ENCODE measurements at regions not wholly inside any gene's neighbourhood (a gene's known extent, or its start where the extent isn't known, plus 50 kb on each side); places are given as distances from the start of the nearest gene placed in this dataset.

GRCh38 chr11:90890347-90890746 is 667.5 kb upstream of the CHORDC1 start:
- Histone ChIP-seq H3K4me1 (ENCODE audit: control insufficient read depth, insufficient read depth, low read length) (no peaks in the 10 kb centered on the region), H3K9me3 (ENCODE audit: control insufficient read depth, insufficient read depth, low read depth, low read length) (no peaks in the 10 kb centered on the region), H3K4me3 (ENCODE audit: low read depth, low read length) (no peak overlapping the region), H3K27ac (ENCODE audit: extremely low read depth, low read depth, low read length) (no peak overlapping the region), H3K36me3 (ENCODE audit: control insufficient read depth in 2 of 2, insufficient read depth in 1 of 2, low read length in 2 of 2) (no peaks in the 10 kb centered on the region)
- POLR2A ChIA-PET = no interaction called here
- no peak for TF ChIP-seq ZNF785 (tag by site-specific recombination; IDR thresholded peaks at IDR 0.05)
- TF ChIP-seq ZNF175 (tag by site-specific recombination; IDR thresholded peaks at IDR 0.05) = no peak
- no peak for TF ChIP-seq TRIM28 (IDR thresholded peaks at IDR 0.05; ENCODE audit: borderline replicate concordance, low read length)
- TF ChIP-seq ZBTB26 (tag by site-specific recombination; optimal IDR thresholded peaks at IDR 0.05) = no peak
- no peak for TF ChIP-seq ZNF639 (tag by site-specific recombination; IDR thresholded peaks at IDR 0.05)
- no peak for TF ChIP-seq BCL11B (tag by site-specific recombination; IDR thresholded peaks at IDR 0.05; ENCODE audit: low read depth)
- TF ChIP-seq FEZF1 (tag by site-specific recombination; IDR thresholded peaks at IDR 0.05) = no peak
- TF ChIP-seq ZNF585B (tag by site-specific recombination; IDR thresholded peaks at IDR 0.05) = no peak
- no peak for TF ChIP-seq ZNF48 (tag by site-specific recombination; IDR thresholded peaks at IDR 0.05)
- TF ChIP-seq, protein P1, sequence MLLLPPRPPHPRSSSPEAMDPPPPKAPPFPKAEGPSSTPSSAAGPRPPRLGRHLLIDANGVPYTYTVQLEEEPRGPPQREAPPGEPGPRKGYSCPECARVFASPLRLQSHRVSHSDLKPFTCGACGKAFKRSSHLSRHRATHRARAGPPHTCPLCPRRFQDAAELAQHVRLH (tag by site-specific recombination; IDR thresholded peaks at IDR 0.05) = no peak
- no peak for TF ChIP-seq ZNF514 (tag by site-specific recombination; IDR thresholded peaks at IDR 0.05)
- TF ChIP-seq ZBTB8A (tag by site-specific recombination; IDR thresholded peaks at IDR 0.05) = no peak
- TF ChIP-seq ZNF138 (tag by site-specific recombination; IDR thresholded peaks at IDR 0.05; ENCODE audit: borderline replicate concordance) = no peak
- no peak for TF ChIP-seq SCRT1 (tag by site-specific recombination; IDR thresholded peaks at IDR 0.05; ENCODE audit: borderline replicate concordance)
- no peak for TF ChIP-seq ZNF350 (tag by site-specific recombination; IDR thresholded peaks at IDR 0.05)
- TF ChIP-seq ZNF747 (tag by site-specific recombination; IDR thresholded peaks at IDR 0.05) = no peak
- no peak for TF ChIP-seq ZFP69B (tag by site-specific recombination; IDR thresholded peaks at IDR 0.05)
- TF ChIP-seq ZNF544 (tag by site-specific recombination; IDR thresholded peaks at IDR 0.05) = no peak
- CTCF ChIA-PET = interaction anchor here (0.7 kb wide), 1 partner anchor 113 kb away, joined by 4 read pairs; no protein-coding TSS in a partner anchor

- CTCF ChIA-PET = no interaction called here
- Histone ChIP-seq H3K4me3 (ENCODE audit: low read depth, low read length) (no peak overlapping the region), H3K4me1 (ENCODE audit: control insufficient read depth, insufficient read depth, low read length) (no peaks in the 10 kb centered on the region), H3K9me3 (ENCODE audit: control insufficient read depth, insufficient read depth, low read depth, low read length) (no peaks in the 10 kb centered on the region), H3K27ac (ENCODE audit: extremely low read depth, low read depth, low read length) (no peak overlapping the region), H3K36me3 (ENCODE audit: control insufficient read depth in 2 of 2, insufficient read depth in 1 of 2, low read length in 2 of 2) (no peaks in the 10 kb centered on the region)
- POLR2A ChIA-PET = no interaction called here
- no peak for TF ChIP-seq TRIM28 (IDR thresholded peaks at IDR 0.05; ENCODE audit: borderline replicate concordance, low read length)
- TF ChIP-seq ZNF670 (tag by site-specific recombination; IDR thresholded peaks at IDR 0.05; ENCODE audit: low read depth) = no peak
- no peak for TF ChIP-seq ZNF768 (tag by site-specific recombination; IDR thresholded peaks at IDR 0.05)
- no peak for TF ChIP-seq ZNF184 (tag by site-specific recombination; IDR thresholded peaks at IDR 0.05)
- no peak for TF ChIP-seq GLIS1 (tag by site-specific recombination; IDR thresholded peaks at IDR 0.05)
- TF ChIP-seq ZNF248 (tag by site-specific recombination; IDR thresholded peaks at IDR 0.05) = no peak
- no peak for TF ChIP-seq TSHZ1 (tag by site-specific recombination; IDR thresholded peaks at IDR 0.05; ENCODE audit: borderline replicate concordance)
- no peak for TF ChIP-seq ZNF26 (tag by site-specific recombination; IDR thresholded peaks at IDR 0.05)
- TF ChIP-seq ZNF776 (tag by site-specific recombination; IDR thresholded peaks at IDR 0.05; ENCODE audit: borderline replicate concordance) = no peak
- TF ChIP-seq ZNF560 (tag by site-specific recombination; IDR thresholded peaks at IDR 0.05; ENCODE audit: borderline replicate concordance) = no peak
- no peak for TF ChIP-seq PRDM1 (tag by site-specific recombination; IDR thresholded peaks at IDR 0.05)
- no peak for TF ChIP-seq ZBTB17 (tag by site-specific recombination; IDR thresholded peaks at IDR 0.05)
- no peak for TF ChIP-seq ZBTB1 (tag by site-specific recombination; IDR thresholded peaks at IDR 0.05)
Observed at GRCh38 chr11:90884181-90884580, 661.3 kb upstream of the CHORDC1 start.
